Transverse colon (tissue), 4 donors: ENCODE measurements at regions not wholly inside any gene's neighbourhood (a gene's known extent, or its start where the extent isn't known, plus 50 kb on each side); places are given as distances from the start of the nearest gene placed in this dataset.

Experiments used
- EP300 ChIP-seq: sonication (generic); formaldehyde crosslinking; IDR thresholded peaks from one replicate; pipeline ENCODE4 v1.6.1; 2017; ENCODE audit warnings: antibody characterized with exemption, low read depth
- POLR2A ChIP-seq: fragments of 450-650 bp; IDR thresholded peaks from one replicate; pipeline ENCODE4 v1.6.1; 2016; ENCODE audit warnings: antibody characterized with exemption, mild to moderate bottlenecking, moderate library complexity
- POLR2AphosphoS5 ChIP-seq, 3 donors: sonication (generic); formaldehyde crosslinking; IDR thresholded peaks; one replicate each; pipeline ENCODE4 v1.6.1; 2016; ENCODE audit warnings: antibody characterized with exemption in 3 of 3
- TF ChIP-seq, protein P1 (sequence below), 5 experiments: fragments of 200-600 bp in 3 of 5; fragments of 450-650 bp in 2 of 5; sonication (generic) in 3 of 5; IDR thresholded peaks; 1 replicate in 2 of 5; 2 replicates in 3 of 5; pipeline ENCODE4 v1.5.1; 2016 to 2017; ENCODE audit warnings: antibody characterized with exemption in 5 of 5, inconsistent platforms in 3 of 5, mild to moderate bottlenecking in 2 of 5, moderate library complexity in 1 of 5

DNA sequence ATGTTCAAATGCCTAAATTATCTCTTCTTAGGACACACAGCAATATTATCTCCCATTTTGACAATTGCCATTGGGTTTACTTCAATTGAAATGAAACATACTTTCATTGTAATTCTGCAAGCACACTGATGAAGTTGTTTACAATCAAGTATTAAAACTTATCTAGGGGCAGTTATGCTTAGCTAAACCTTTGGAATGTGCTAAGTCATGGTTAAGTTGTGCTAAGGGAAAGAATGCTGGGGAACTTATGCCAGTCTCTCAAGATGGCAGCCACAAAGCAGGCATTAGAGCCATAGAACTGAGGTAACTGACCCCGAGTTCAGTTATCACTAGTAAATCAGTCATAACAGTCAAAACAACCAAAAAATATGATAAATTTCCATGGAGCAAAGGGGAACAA is 59.1 kb upstream of the NT5E start:
- TF ChIP-seq, protein P1, sequence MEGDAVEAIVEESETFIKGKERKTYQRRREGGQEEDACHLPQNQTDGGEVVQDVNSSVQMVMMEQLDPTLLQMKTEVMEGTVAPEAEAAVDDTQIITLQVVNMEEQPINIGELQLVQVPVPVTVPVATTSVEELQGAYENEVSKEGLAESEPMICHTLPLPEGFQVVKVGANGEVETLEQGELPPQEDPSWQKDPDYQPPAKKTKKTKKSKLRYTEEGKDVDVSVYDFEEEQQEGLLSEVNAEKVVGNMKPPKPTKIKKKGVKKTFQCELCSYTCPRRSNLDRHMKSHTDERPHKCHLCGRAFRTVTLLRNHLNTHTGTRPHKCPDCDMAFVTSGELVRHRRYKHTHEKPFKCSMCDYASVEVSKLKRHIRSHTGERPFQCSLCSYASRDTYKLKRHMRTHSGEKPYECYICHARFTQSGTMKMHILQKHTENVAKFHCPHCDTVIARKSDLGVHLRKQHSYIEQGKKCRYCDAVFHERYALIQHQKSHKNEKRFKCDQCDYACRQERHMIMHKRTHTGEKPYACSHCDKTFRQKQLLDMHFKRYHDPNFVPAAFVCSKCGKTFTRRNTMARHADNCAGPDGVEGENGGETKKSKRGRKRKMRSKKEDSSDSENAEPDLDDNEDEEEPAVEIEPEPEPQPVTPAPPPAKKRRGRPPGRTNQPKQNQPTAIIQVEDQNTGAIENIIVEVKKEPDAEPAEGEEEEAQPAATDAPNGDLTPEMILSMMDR (IDR thresholded peaks at IDR 0.05): no peak
- TF ChIP-seq EP300 (no peak), POLR2A (no peak), POLR2AphosphoS5 (IDR thresholded peaks at IDR 0.05) (no peak)
